OCI-LY7 (cell line): ENCODE measurements at regions not wholly inside any gene's neighbourhood (a gene's known extent, or its start where the extent isn't known, plus 50 kb on each side); places are given as distances from the start of the nearest gene placed in this dataset.

Experiments used
- BruUV-seq: library from RNA; stranded (reverse); fragments of 400-500 nt; replicated peaks from 2 replicates; lab custom pipeline; 2021; lab: Mats Ljungman, UMichigan
- CTCF ChIA-PET: fragments of 300-600 bp; sonication (Branson Sonifier 250); formaldehyde crosslinking; loops from one replicate; lab custom pipeline; 2022; ENCODE audit warnings: antibody characterized with exemption; ENCODE audit not compliant: unreplicated experiment; lab: Charles Lee
- POLR2A ChIA-PET: fragments of 300-600 bp; sonication (Branson Sonifier 250); formaldehyde crosslinking; loops from one replicate; lab custom pipeline; 2022; ENCODE audit warnings: antibody characterized with exemption; lab: Charles Lee
- DNase-seq: peaks from one replicate; pipeline ENCODE4 v3.0.0-alpha.2; 2015; ENCODE audit warnings: low spot score
- H2AFZ ChIP-seq: fragments of 200-600 bp; sonication (generic), shearing (Covaris generic); 2 replicates; pipeline ENCODE4 v1.6.1; 2014; ENCODE audit warnings: mild to moderate bottlenecking, antibody characterized with exemption, low read length, moderate library complexity
- H3K27ac ChIP-seq: fragments of 200-600 bp; sonication (generic); 2 replicates; pipeline ENCODE4 v1.5.1; 2014; ENCODE audit warnings: mixed run types, low read depth, mild to moderate bottlenecking, moderate library complexity, low read length, inconsistent platforms; ENCODE audit not compliant: poor library complexity, severe bottlenecking
- H3K36me3 ChIP-seq: fragments of 200-600 bp; sonication (generic); 2 replicates; pipeline ENCODE4 v1.6.1; 2014; ENCODE audit warnings: mild to moderate bottlenecking, antibody characterized with exemption, low read length, moderate library complexity, mixed read lengths; ENCODE audit not compliant: insufficient read depth
- H3K4me1 ChIP-seq: fragments of 200-600 bp; sonication (generic); 2 replicates; pipeline ENCODE4 v1.5.1; 2014; ENCODE audit warnings: mild to moderate bottlenecking, low read length; ENCODE audit not compliant: insufficient read depth, poor library complexity, severe bottlenecking
- H3K4me2 ChIP-seq: fragments of 200-600 bp; sonication (generic); 2 replicates; pipeline ENCODE4 v1.6.1; 2014; ENCODE audit warnings: mild to moderate bottlenecking, low read length
- H3K4me3 ChIP-seq: fragments of 200-600 bp; sonication (generic); 2 replicates; pipeline ENCODE4 v1.5.1; 2014; ENCODE audit warnings: mild to moderate bottlenecking, low read depth, low read length; ENCODE audit not compliant: poor library complexity, severe bottlenecking
- H3K79me2 ChIP-seq: fragments of 200-600 bp; sonication (generic); 2 replicates; pipeline ENCODE4 v1.6.1; 2016; ENCODE audit warnings: low read depth, mild to moderate bottlenecking, low read length, moderate library complexity, mixed read lengths; ENCODE audit not compliant: insufficient read depth
- H3K9me2 ChIP-seq: fragments of 200-600 bp; sonication (generic); 2 replicates; pipeline ENCODE4 v1.6.1; 2016; ENCODE audit warnings: mild to moderate bottlenecking, low read length, mixed read lengths; ENCODE audit not compliant: insufficient read depth
- H3K9me3 ChIP-seq: fragments of 200-600 bp; sonication (generic); 2 replicates; pipeline ENCODE4 v1.6.1; 2014; ENCODE audit warnings: mild to moderate bottlenecking, mixed run types, low read length, mixed read lengths
- H4K20me1 ChIP-seq: fragments of 200-600 bp; sonication (generic); 2 replicates; pipeline ENCODE4 v1.6.1; 2014; ENCODE audit warnings: mild to moderate bottlenecking, antibody characterized with exemption, low read length, moderate library complexity, mixed read lengths; ENCODE audit not compliant: insufficient read depth
- CTCF ChIP-seq: fragments of 200-600 bp; sonication (generic); conservative IDR thresholded peaks from 2 replicates; pipeline ENCODE4 v1.5.1; 2014; ENCODE audit warnings: mild to moderate bottlenecking, antibody characterized with exemption, low read length, moderate library complexity, mixed read lengths
- EZH2phosphoT487 ChIP-seq: fragments of 200-600 bp; sonication (generic); IDR thresholded peaks from 2 replicates; pipeline ENCODE4 v1.6.1; 2018; ENCODE audit warnings: low read depth, borderline replicate concordance, mild to moderate bottlenecking, mixed run types, antibody characterized with exemption, low read length, moderate library complexity, mixed read lengths
- intact Hi-C: fragments of 100-400 bp; cut with micrococcal nuclease; formaldehyde crosslinking; loops from one replicate; pipeline ENCODE4 v1.10.0; 2022; ENCODE audit not compliant: unreplicated experiment

- DNase-seq: no peak
- no peak overlapping the region for H3K4me2 ChIP-seq
- H3K4me1 ChIP-seq: no peaks in the 10 kb centered on the region
- CTCF ChIA-PET: no interaction called here
- H3K9me2 ChIP-seq: no peaks in the 10 kb centered on the region
- H3K36me3 ChIP-seq: no peaks in the 10 kb centered on the region
- no peak overlapping the region for H2AFZ ChIP-seq
- H4K20me1 ChIP-seq: no peaks in the 10 kb centered on the region
- BruUV-seq: no TSS peak
- intact Hi-C loops: no loop called here
- POLR2A ChIA-PET: no interaction called here
- no peak for TF ChIP-seq CTCF
- TF ChIP-seq EZH2phosphoT487: no peak
- no peaks in the 10 kb centered on the region for H3K9me3 ChIP-seq
- H3K79me2 ChIP-seq: no peaks in the 10 kb centered on the region
- H3K27ac ChIP-seq: no peak overlapping the region
- H3K4me3 ChIP-seq: no peak overlapping the region
These were observed 319.9 kb upstream of the GBE1 start for GRCh38 chr3:82081351-82081750.

GRCh38 chr3:82080792-82081191, 319.3 kb upstream of the GBE1 start:
- BruUV-seq: no TSS peak
- no peak overlapping the region for H3K4me3 ChIP-seq
- H3K36me3 ChIP-seq: no peaks in the 10 kb centered on the region
- no peak for DNase-seq
- H3K27ac ChIP-seq: no peak overlapping the region
- H2AFZ ChIP-seq: no peak overlapping the region
- no peaks in the 10 kb centered on the region for H3K4me1 ChIP-seq
- H3K4me2 ChIP-seq: no peak overlapping the region
- H3K9me3 ChIP-seq: no peaks in the 10 kb centered on the region
- no peaks in the 10 kb centered on the region for H3K9me2 ChIP-seq
- H3K79me2 ChIP-seq: no peaks in the 10 kb centered on the region
- ChIA-PET CTCF (no interaction called here), POLR2A (no interaction called here)
- TF ChIP-seq EZH2phosphoT487: no peak
- no peak for TF ChIP-seq CTCF
- H4K20me1 ChIP-seq: no peaks in the 10 kb centered on the region
- intact Hi-C loops: no loop called here

GRCh38 chr3:82080261-82080660, 318.8 kb upstream of the GBE1 start:
- H2AFZ ChIP-seq: no peak overlapping the region
- no peak for DNase-seq
- CTCF ChIA-PET: no interaction called here
- no peaks in the 10 kb centered on the region for H4K20me1 ChIP-seq
- H3K27ac ChIP-seq: no peak overlapping the region
- no peak overlapping the region for H3K4me2 ChIP-seq
- intact Hi-C loops: no loop called here
- H3K4me3 ChIP-seq: no peak overlapping the region
- no peaks in the 10 kb centered on the region for H3K4me1 ChIP-seq
- no peaks in the 10 kb centered on the region for H3K9me2 ChIP-seq
- no TSS peak for BruUV-seq
- POLR2A ChIA-PET: no interaction called here
- H3K36me3 ChIP-seq: no peaks in the 10 kb centered on the region
- H3K9me3 ChIP-seq: no peaks in the 10 kb centered on the region
- TF ChIP-seq CTCF: no peak
- TF ChIP-seq EZH2phosphoT487: no peak
- no peaks in the 10 kb centered on the region for H3K79me2 ChIP-seq
